SK-N-SH treated with all-trans-retinoic acid at 6 μM for 48 hours (cell line): ENCODE measurements at regions not wholly inside any gene's neighbourhood (a gene's known extent, or its start where the extent isn't known, plus 50 kb on each side); places are given as distances from the start of the nearest gene placed in this dataset.

Experiments used
- ATAC-seq: fragments of 200-7000 bp; cut with Tn5 transposase; 3 replicates; pipeline ENCODE4 v1.9.1; 2020; ENCODE audit warnings: mild to moderate bottlenecking, moderate library complexity
- ARNTL ChIP-seq: fragments of 450-650 bp; formaldehyde crosslinking; IDR thresholded peaks from 2 replicates; pipeline ENCODE4 v1.5.0; 2020; ENCODE audit warnings: low read depth, mild to moderate bottlenecking, moderate library complexity, borderline replicate concordance
- BACH2 ChIP-seq: fragments of 250-450 bp; sonication (Bioruptor Pico); IDR thresholded peaks from 2 replicates; pipeline ENCODE4 v1.9.0; 2021; ENCODE audit warnings: mild to moderate bottlenecking, borderline replicate concordance
- CSDC2 ChIP-seq: fragments of 250-450 bp; sonication (Bioruptor Pico); IDR thresholded peaks from 2 replicates; pipeline ENCODE4 v1.5.0; 2020; ENCODE audit warnings: mild to moderate bottlenecking, moderate library complexity
- ESRRG ChIP-seq: fragments of 250-450 bp; sonication (Bioruptor Pico); IDR thresholded peaks from 2 replicates; pipeline ENCODE4 v1.6.1; 2021; ENCODE audit warnings: mild to moderate bottlenecking
- GLIS3 ChIP-seq: fragments of 250-450 bp; sonication (Bioruptor Pico); IDR thresholded peaks from 2 replicates; pipeline ENCODE4 v1.5.0; 2020; ENCODE audit warnings: mild to moderate bottlenecking, moderate library complexity
- ISL1 ChIP-seq: fragments of 250-450 bp; sonication (Bioruptor Pico); IDR thresholded peaks from 2 replicates; pipeline ENCODE4 v2.1.2; 2022; ENCODE audit warnings: mild to moderate bottlenecking, moderate library complexity
- OSR1 ChIP-seq: fragments of 250-450 bp; sonication (Bioruptor Pico); IDR thresholded peaks from 2 replicates; pipeline ENCODE4 v1.8.0; 2022; ENCODE audit warnings: moderate library complexity, mild to moderate bottlenecking, inconsistent platforms
- PPARA ChIP-seq: fragments of 250-450 bp; sonication (Bioruptor Pico); IDR thresholded peaks from 2 replicates; pipeline ENCODE4 v1.5.0; 2020; ENCODE audit warnings: mild to moderate bottlenecking, borderline replicate concordance
- RARB ChIP-seq: fragments of 250-450 bp; sonication (Bioruptor Pico); IDR thresholded peaks from 2 replicates; pipeline ENCODE4 v1.8.0; 2021; ENCODE audit warnings: mild to moderate bottlenecking, moderate library complexity
- SNAI2 ChIP-seq: fragments of 250-450 bp; sonication (Bioruptor Pico); IDR thresholded peaks from 2 replicates; pipeline ENCODE4 v1.5.0; 2020; ENCODE audit warnings: mild to moderate bottlenecking, moderate library complexity
- TCF4 ChIP-seq: fragments of 250-450 bp; sonication (Bioruptor Pico); IDR thresholded peaks from 2 replicates; pipeline ENCODE4 v1.8.0; 2021; ENCODE audit warnings: mild to moderate bottlenecking, moderate library complexity, borderline replicate concordance
- TOX ChIP-seq: fragments of 250-450 bp; sonication (Bioruptor Pico); IDR thresholded peaks from 2 replicates; pipeline ENCODE4 v1.8.0; 2021; ENCODE audit warnings: mild to moderate bottlenecking, moderate library complexity, borderline replicate concordance
- ZC3H10 ChIP-seq: fragments of 250-450 bp; sonication (Bioruptor Pico); IDR thresholded peaks from 2 replicates; pipeline ENCODE4 v1.5.1; 2021; ENCODE audit warnings: mild to moderate bottlenecking, moderate library complexity
- ZFP3 ChIP-seq: fragments of 250-450 bp; sonication (Bioruptor Pico); IDR thresholded peaks from 2 replicates; pipeline ENCODE4 v1.5.0; 2020; ENCODE audit warnings: mild to moderate bottlenecking, moderate library complexity
- ZFP30 ChIP-seq: fragments of 450-650 bp; formaldehyde crosslinking; IDR thresholded peaks from 2 replicates; pipeline ENCODE4 v1.5.0; 2022; ENCODE audit warnings: mild to moderate bottlenecking, moderate library complexity
- ZNF70 ChIP-seq: fragments of 450-650 bp; formaldehyde crosslinking; IDR thresholded peaks from 2 replicates; pipeline ENCODE4 v1.5.0; 2020; ENCODE audit warnings: mild to moderate bottlenecking, moderate library complexity
- ZNF8 ChIP-seq: fragments of 450-650 bp; formaldehyde crosslinking; IDR thresholded peaks from 2 replicates; pipeline ENCODE4 v1.5.0; 2020; ENCODE audit warnings: mild to moderate bottlenecking, moderate library complexity
- TF ChIP-seq, protein P1 (sequence below): fragments of 250-450 bp; sonication (Bioruptor Pico); IDR thresholded peaks from 2 replicates; pipeline ENCODE4 v1.5.1; 2020; ENCODE audit warnings: low read depth, mild to moderate bottlenecking, moderate library complexity
- TF ChIP-seq, protein P2 (sequence below): fragments of 250-450 bp; sonication (Bioruptor Pico); IDR thresholded peaks from 2 replicates; pipeline ENCODE4 v1.8.0; 2020; ENCODE audit warnings: mild to moderate bottlenecking, moderate library complexity, borderline replicate concordance
- TF ChIP-seq, protein P3 (sequence below): fragments of 250-450 bp; sonication (Bioruptor Pico); IDR thresholded peaks from 2 replicates; pipeline ENCODE4 v1.8.0; 2021; ENCODE audit warnings: low read depth, mild to moderate bottlenecking, moderate library complexity, borderline replicate concordance
- TF ChIP-seq, protein P4 (sequence below): fragments of 250-450 bp; sonication (Bioruptor Pico); IDR thresholded peaks from 2 replicates; pipeline ENCODE4 v1.5.0; 2020; ENCODE audit warnings: mild to moderate bottlenecking, moderate library complexity

DNA sequence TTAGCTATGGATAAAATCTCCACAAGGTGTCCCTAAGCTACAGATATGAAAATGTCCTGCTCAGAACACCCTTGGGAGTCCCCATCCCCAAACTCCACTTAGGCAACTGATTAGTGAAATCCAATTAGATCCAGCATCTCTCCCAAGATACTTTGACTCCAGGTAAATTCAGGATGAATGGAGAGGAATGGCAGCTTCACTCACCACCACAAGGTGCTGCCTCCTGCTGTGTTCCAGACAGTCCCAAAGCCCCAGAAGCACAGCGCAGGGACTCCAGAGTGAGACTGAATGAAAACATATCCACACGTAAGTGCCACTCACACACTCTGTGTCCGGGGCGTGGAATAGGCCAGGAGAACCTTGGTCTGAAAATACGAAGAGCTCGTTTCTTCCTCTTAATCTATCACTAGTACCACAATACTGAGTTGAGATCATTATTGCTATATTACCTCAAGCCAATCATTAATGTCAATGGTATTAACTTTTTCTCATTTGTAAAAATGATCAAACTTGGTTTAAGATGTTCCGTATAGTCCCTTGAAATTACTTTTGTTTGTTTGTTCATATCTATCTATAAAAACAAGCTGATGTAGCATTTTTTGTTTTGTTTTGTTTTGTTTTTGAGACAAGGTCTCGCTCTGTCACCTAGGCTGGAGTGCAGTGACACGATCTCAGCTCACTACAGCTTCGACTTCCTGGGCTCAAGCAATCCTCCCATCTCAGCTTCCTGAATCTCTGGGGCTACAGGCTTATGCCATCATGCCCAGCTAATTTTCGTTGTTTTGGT lies 70.0 kb upstream of the BICD1 start:
- TF ChIP-seq, protein P1, sequence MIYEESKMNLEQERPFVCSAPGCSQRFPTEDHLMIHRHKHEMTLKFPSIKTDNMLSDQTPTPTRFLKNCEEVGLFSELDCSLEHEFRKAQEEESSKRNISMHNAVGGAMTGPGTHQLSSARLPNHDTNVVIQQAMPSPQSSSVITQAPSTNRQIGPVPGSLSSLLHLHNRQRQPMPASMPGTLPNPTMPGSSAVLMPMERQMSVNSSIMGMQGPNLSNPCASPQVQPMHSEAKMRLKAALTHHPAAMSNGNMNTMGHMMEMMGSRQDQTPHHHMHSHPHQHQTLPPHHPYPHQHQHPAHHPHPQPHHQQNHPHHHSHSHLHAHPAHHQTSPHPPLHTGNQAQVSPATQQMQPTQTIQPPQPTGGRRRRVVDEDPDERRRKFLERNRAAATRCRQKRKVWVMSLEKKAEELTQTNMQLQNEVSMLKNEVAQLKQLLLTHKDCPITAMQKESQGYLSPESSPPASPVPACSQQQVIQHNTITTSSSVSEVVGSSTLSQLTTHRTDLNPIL (CRISPR knock-in tag) = no peak
- no peak for TF ChIP-seq SNAI2 (CRISPR knock-in tag)
- TF ChIP-seq ZNF8 (CRISPR knock-in tag) = no peak
- no peak for TF ChIP-seq ARNTL (CRISPR knock-in tag)
- TF ChIP-seq ZFP30 (CRISPR knock-in tag) = no peak
- TF ChIP-seq, protein P2, sequence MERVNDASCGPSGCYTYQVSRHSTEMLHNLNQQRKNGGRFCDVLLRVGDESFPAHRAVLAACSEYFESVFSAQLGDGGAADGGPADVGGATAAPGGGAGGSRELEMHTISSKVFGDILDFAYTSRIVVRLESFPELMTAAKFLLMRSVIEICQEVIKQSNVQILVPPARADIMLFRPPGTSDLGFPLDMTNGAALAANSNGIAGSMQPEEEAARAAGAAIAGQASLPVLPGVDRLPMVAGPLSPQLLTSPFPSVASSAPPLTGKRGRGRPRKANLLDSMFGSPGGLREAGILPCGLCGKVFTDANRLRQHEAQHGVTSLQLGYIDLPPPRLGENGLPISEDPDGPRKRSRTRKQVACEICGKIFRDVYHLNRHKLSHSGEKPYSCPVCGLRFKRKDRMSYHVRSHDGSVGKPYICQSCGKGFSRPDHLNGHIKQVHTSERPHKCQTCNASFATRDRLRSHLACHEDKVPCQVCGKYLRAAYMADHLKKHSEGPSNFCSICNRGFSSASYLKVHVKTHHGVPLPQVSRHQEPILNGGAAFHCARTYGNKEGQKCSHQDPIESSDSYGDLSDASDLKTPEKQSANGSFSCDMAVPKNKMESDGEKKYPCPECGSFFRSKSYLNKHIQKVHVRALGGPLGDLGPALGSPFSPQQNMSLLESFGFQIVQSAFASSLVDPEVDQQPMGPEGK (CRISPR knock-in tag) = no peak
- no peak for TF ChIP-seq ESRRG (CRISPR knock-in tag)
- TF ChIP-seq BACH2 (CRISPR knock-in tag) = no peak
- no peak for TF ChIP-seq ZFP3 (CRISPR knock-in tag)
- no peak for TF ChIP-seq GLIS3
- no peak for TF ChIP-seq RARB (CRISPR knock-in tag)
- no peak for TF ChIP-seq PPARA (CRISPR knock-in tag)
- no peak for ATAC-seq

DNA sequence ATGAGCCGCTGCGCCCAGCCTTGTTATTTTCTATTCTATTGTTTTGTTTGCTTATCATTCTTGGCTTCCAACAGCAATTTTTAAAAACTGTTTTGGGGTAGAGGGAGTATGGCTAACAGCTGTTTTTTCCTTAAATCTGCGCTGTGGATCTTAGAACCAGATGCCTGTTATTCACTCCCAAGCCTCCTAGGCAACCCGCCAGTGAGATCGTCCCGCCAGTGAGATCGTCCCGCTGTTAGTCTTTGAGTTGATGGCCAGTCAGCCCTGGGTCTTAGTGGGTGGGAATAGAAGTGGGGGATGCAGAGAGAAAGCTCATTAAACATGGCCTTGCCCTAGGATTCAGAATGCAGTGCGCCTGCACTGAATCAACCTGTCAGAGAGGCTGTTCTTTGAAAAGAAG lies 67.3 kb upstream of the BICD1 start:
- peak; percentile 71 for ATAC-seq
- TF ChIP-seq ZNF8 (CRISPR knock-in tag) (no peak), PPARA (CRISPR knock-in tag) (no peak), GLIS3 (no peak), TCF4 (CRISPR knock-in tag) (peak; percentile 81), ARNTL (CRISPR knock-in tag) (no peak)

DNA sequence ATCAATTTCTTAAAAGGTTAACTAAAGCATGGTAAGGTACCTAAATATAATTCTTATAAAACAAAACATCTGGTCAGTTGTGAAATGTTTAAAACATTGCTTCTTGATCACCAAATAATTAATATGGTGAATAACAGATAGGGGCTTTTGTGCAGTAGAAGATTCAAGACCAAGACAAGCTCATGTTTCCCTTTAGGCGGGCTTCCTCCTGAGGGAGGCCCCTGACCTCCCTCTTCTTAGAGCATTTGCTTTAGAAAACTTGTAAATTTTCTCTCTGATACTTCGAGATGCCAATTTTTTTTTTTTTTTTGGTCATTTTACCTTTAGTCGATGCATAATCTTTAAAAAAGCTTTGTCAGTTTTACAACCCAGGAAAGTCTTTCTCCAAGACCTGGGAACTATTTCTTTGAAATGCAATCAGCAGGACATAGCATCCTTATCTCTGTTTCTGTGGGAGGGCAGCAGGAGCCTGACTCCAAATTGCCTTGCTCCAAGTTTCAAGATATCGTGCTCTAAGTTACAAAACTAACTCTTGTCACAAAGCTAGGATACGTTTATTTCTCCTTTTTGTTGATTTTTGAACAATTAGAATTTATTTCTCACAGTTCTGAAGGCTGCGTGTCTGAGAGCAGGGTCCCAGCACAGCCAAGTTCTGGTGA lies 66.6 kb upstream of the BICD1 start:
- ATAC-seq = no peak
- no peak for TF ChIP-seq BACH2 (CRISPR knock-in tag)
- TF ChIP-seq, protein P3, sequence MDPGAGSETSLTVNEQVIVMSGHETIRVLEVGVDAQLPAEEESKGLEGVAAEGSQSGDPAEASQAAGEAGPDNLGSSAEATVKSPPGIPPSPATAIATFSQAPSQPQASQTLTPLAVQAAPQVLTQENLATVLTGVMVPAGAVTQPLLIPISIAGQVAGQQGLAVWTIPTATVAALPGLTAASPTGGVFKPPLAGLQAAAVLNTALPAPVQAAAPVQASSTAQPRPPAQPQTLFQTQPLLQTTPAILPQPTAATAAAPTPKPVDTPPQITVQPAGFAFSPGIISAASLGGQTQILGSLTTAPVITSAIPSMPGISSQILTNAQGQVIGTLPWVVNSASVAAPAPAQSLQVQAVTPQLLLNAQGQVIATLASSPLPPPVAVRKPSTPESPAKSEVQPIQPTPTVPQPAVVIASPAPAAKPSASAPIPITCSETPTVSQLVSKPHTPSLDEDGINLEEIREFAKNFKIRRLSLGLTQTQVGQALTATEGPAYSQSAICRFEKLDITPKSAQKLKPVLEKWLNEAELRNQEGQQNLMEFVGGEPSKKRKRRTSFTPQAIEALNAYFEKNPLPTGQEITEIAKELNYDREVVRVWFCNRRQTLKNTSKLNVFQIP (CRISPR knock-in tag) = no peak
- TF ChIP-seq CSDC2 (CRISPR knock-in tag) = no peak
- TF ChIP-seq OSR1 (CRISPR knock-in tag) = no peak
- TF ChIP-seq ZNF70 (CRISPR knock-in tag) = no peak
- TF ChIP-seq ZC3H10 (CRISPR knock-in tag) = no peak
- TF ChIP-seq ZFP3 (CRISPR knock-in tag) = no peak
- no peak for TF ChIP-seq SNAI2 (CRISPR knock-in tag)
- no peak for TF ChIP-seq ESRRG (CRISPR knock-in tag)
- TF ChIP-seq, protein P4, sequence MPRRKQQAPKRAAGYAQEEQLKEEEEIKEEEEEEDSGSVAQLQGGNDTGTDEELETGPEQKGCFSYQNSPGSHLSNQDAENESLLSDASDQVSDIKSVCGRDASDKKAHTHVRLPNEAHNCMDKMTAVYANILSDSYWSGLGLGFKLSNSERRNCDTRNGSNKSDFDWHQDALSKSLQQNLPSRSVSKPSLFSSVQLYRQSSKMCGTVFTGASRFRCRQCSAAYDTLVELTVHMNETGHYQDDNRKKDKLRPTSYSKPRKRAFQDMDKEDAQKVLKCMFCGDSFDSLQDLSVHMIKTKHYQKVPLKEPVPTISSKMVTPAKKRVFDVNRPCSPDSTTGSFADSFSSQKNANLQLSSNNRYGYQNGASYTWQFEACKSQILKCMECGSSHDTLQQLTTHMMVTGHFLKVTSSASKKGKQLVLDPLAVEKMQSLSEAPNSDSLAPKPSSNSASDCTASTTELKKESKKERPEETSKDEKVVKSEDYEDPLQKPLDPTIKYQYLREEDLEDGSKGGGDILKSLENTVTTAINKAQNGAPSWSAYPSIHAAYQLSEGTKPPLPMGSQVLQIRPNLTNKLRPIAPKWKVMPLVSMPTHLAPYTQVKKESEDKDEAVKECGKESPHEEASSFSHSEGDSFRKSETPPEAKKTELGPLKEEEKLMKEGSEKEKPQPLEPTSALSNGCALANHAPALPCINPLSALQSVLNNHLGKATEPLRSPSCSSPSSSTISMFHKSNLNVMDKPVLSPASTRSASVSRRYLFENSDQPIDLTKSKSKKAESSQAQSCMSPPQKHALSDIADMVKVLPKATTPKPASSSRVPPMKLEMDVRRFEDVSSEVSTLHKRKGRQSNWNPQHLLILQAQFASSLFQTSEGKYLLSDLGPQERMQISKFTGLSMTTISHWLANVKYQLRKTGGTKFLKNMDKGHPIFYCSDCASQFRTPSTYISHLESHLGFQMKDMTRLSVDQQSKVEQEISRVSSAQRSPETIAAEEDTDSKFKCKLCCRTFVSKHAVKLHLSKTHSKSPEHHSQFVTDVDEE (CRISPR knock-in tag) = no peak
- no peak for TF ChIP-seq RARB (CRISPR knock-in tag)
- TF ChIP-seq GLIS3 = no peak
- TF ChIP-seq ZNF8 (CRISPR knock-in tag) = no peak
- TF ChIP-seq PPARA (CRISPR knock-in tag) = no peak
- TF ChIP-seq ISL1 (CRISPR knock-in tag) = no peak
- no peak for TF ChIP-seq TOX (CRISPR knock-in tag)
